RPMI7951 (cell line): ENCODE measurements at regions not wholly inside any gene's neighbourhood (a gene's known extent, or its start where the extent isn't known, plus 50 kb on each side); places are given as distances from the start of the nearest gene placed in this dataset.

Experiments
- DNase-seq: peaks from one replicate; pipeline ENCODE4 v3.0.0-alpha.2; 2012; ENCODE audit warnings: low read depth

DNA sequence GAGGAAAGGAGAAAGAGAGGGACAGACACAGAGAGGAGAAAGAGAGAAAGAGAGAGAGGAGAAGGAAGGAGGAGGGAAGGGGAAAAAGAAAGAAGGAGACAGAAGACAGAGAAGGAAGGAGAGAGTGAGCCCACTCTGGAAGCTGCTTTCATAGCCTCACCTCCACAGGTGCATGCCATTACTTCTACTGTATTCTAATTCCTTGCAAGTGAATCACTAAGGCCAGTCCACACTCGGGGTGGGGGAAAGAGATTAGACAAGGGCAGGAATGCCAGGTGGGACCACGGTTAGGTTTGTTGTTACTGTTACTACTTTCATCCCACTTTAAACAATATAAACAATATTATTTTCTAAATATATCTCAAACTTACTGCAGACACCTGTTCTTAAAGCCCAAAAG is 684.5 kb upstream of the ARGLU1 start:
- no peak for DNase-seq

DNA sequence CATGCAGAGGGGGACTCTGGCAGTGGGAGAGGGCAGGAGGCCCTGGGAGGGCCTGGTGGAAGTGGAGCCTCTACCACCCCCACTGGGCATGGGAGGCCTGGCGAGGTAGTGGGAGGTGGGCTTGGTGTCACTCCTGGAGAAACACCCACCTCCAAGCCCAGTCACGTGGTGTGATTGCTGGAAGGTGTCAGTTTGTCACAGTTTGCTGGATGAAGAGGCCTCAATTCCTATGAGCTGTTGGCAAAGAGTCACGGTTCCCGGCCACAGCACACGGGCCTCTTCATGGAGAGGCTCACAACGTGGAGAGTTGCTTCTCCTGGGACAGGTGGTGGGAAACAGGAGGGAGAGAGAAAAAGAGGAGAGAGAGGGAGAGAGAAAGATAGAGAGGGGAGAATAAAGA is 684.1 kb upstream of the ARGLU1 start:
- DNase-seq = no peak

DNA sequence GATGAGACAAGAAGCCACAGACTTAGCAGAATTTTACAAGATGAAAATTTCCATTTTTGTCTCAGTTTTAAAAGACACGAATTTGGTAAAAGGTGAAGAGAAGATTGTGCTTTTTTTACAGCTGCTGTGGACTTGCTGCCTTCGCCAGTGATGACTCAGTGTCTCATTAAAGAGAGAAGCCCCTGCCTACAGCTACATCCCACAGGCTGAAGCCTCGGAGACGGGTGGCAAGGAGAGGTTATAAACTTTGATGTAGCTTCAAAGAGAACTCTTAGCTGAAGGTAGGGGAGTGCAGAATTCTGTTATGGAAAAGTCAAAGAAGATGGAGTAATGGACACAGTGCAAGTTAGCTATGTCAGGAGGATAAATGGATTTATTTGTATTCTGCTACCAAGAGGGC is 683.4 kb upstream of the ARGLU1 start:
- no peak for DNase-seq

DNA sequence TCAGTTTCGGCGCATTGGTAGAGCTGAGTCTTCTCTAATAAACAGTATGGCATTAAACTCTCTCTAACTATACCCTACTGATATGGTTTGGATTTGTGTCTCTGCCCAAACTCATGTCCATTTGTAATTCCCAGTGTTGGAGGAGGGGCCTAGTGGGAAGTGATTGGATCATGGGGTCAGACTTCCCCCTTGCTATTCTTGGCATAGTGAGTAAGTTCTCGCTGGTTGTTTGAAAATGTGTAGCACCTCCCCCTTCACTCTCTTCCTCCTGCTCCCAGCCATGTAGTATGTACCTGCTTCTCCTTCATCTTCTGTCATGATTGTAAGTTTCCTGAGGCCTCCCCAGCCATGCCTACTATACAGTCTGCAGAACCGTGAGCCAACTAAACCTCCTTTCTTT is 682.7 kb upstream of the ARGLU1 start:
- DNase-seq = no peak

DNA sequence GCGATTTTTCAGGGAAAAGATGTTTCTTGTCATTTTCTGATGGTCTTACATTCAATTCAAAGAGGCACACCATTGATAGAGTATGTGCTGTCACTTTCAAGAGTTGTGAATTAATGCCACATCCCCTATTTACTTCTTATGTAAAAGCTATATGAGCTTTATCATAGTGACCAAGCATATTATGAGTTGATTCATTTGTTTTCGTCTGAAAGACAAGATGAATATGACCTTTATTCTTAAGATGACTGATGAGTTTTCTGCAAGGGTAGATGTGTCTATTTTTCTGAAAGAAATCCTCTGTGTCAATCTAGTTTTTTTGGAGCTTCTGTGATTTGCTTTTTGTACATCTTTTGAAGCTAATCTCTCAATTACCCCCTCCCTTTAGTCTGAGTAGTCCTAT is 676.3 kb upstream of the ARGLU1 start:
- no peak for DNase-seq

DNA sequence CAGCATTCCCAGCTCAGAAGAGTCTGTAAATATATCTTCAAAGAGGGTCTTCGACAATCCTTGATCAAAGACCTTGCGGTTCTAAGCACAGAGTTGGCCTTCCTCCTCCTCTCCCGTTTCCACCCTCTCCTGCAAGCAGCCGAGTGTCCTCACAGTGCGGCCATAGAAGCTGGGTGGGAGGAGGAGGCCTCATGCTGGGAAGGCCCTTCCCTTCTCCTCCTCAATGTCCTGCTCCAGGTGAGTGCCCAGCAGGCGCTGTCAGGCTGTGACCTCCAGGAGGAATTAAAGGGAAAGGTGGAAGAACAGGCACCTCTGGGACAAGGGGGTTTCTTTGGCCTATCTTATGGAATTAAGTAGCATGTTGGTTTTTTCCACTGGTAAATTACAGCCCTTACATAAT is 674.2 kb upstream of the ARGLU1 start:
- DNase-seq = no peak

DNA sequence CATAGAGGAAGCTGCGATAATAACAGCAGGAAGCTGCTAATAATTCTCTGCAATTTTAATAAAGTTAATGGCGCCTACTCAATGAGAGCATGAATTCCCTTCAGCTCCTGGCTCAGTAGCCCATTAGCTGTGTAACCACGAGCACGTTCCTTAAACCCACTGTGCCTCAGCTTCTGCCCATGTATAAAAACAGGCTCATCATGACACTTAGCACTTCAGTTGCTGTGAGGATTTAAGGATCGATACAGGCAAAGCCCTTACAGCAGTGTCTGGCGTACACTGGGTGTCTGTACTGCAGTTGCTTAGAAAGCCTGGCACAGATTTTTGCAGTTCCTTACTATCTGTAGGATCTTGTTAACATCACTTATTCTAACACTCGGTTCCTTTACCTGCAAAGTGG is 673.4 kb upstream of the ARGLU1 start:
- DNase-seq = no peak

DNA sequence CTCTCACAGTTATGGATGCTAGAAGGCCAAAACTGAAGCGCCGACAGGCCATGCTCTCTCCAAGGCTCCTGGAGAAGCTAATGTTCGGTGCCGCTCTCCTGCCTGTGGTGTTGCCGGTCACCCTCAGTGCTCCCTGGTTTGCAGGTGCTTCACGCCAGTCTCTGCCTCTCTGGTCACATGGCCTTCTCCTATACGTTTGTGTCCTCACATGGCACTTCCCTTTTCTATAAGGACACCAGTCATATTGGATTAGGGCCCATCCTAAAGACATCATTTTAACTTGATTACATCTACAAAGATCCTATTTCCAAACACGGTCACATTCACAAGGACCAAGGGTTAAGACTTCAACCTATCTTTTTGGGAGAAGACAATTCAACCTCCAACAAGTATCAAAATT is 671.3 kb upstream of the ARGLU1 start:
- DNase-seq = no peak

DNA sequence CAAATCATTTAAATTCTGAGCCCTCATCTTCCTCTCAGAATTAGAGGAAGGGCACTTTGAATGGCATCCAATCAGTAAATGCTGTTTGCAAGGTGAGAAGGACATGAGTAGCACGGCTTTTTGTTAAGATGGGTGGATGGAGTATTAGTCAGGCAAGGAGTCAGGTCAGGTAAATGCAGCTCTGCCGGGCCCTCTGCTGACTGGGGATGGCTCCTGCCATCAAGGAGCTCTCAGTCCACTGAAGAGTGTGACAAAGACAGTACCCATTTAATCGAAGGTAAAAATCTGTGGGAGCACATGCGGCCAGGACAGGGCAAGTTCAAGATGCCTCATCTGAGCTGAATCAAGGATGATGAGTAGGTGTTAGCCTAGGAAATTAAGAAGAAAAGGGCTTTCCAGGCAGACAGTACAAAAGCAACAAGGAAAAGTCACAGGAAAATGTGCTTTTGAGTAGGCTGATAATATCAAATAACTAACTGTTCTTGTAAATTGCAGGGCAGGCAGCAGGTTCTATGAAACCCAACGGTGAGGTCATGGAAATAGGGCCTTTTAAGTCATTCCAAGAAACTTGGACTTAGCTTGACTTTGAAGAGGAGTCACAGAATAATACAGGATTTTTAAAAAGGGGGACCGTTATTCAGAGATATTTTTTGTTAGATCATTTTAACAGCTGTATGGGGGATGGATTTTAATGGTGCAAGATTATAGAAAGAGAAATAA is 670.5 kb upstream of the ARGLU1 start:
- no peak for DNase-seq

DNA sequence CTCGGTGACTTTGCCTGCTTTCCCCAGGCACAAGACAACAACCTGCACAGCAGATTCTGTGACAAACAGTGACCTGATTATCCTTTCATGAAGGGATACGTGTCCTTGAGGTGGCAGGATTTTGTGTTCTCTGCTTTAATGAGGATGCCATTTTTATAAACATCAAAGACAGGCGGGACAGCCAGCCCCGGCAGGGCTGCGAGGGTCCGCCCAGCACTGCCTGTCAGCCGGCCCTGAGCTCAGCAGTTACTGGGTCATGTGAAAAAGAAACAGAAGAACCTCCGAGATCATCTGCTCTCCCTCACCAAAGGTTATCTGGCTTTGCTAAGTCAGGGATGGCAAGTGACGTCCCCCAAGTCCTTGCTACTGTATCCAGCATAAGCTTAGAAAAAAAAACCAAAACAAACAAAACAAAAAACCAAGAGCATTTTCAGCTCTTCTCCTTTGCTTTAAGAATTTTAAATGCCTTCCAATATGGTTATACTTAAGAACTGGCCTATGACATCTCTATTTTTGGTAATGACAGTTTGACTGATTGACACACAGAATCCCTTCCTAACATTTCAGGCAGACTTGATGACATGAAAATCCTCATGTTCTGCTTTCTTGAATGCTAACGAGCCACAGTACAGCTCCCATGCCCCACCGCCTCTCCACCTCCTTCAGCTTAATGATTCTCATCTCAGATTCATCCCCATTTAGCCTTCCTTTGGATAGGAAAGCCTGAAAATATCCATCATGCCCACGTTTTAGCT is 666.6 kb upstream of the ARGLU1 start:
- no peak for DNase-seq

DNA sequence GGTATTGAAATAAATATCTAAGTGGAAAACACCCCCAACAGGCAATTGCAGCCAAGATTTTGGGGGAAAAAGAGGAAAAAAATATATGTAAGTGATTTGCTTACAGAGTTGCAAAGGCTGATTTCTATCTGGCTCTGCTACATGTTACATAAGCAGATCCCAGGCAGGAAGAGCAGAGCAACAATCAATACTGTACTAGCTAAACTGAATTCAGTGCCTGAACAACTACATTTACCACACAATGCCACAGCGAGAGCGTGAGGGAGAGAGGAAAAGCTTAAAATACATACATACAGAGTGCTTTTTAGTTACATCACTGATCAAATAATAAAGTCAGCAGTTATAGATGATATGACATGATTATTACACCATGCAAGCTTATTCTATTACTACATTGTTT is 665.6 kb upstream of the ARGLU1 start:
- DNase-seq = no peak

DNA sequence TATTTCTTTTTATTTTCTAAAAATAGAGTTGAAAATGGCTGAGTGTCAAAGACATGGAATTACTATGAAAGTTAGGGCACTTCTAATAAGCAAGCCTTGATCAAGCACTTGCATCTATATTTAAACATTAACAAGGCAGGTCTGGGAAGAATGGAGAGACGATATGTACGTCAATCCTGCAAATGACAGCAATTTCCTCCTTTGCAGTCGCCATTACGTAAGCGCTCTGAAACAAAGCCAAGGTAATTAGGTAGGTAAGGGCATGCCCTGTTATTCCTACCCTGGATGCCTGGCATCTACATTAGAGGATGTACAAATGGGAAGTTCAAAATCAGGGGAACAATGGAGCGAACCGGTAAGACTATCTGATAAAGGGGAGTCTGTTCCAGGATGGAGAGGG is 664.0 kb upstream of the ARGLU1 start:
- no peak for DNase-seq

DNA sequence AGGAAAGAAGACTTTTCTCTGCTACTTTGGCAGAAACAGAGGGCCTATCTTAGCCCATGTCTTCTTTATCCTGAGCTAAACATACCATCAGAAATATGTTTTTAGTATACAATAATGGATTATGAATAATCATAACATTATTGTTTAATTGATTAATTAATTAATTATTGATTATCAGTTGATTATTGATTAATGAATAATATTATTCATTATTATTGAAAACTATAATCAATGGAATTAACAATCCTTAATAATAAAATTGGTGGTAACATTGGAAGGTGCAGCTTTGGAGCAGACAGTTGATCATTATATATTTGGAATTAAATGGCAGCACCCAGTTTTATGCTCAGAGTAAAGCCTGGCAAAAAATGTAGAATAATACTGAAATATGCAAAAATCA is 655.9 kb upstream of the ARGLU1 start:
- no peak for DNase-seq

DNA sequence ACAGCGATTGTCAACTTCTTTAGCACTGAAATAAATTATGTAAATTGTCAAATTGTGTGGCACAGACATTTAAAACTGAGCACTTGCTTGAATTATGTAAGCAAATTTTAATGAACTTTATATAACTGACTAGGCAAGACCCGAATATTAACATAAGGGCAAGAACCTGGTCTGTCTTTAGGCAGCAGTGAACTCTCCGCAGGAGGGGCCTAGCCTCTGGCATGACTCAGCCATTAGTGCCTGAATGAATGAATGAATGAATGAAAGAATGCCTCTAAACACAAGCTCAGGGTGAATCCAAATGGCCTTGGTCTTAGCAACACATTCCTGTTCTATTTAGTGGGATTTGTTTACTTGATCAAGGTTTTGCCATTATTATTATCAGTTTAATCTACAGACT is 654.7 kb upstream of the ARGLU1 start:
- DNase-seq = no peak

DNA sequence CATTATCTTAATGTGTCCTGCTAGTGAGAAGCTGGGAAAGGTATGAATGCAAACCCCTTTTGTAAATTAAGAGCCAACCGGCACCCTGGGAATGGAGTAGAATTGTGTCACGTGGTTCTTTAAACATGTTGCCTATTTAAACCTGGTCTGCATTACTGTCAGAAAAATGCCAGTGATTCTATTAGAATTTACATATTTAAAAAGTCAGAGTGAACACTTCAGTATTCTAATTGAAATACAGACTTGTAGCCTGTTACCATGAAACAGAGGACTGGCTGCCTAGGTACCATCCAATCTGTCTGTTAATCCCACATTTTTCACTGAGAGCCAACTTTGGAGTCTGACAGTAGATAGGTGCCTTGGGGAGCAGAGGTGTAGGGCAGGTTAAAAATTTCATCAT is 652.3 kb upstream of the ARGLU1 start:
- DNase-seq = no peak

DNA sequence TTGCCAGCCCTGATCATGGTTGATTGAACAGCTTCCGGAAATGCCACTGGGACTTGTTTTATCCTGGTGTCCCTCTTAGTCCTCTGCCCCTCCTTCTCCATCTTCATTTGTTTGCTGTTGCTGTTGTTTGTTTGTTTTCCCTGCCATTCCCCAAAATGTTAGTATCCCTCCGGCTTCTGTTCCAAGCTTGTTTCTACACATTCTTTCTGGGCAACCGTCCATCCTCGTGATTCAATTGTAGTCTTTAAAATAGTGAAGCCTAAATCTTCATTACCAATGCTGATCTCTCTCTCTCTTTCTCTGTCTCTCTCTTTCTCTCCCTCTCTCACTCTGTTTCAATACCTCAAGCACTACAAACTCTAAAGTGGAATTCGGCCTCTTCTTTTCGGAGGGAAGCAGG is 649.3 kb upstream of the ARGLU1 start:
- no peak for DNase-seq

DNA sequence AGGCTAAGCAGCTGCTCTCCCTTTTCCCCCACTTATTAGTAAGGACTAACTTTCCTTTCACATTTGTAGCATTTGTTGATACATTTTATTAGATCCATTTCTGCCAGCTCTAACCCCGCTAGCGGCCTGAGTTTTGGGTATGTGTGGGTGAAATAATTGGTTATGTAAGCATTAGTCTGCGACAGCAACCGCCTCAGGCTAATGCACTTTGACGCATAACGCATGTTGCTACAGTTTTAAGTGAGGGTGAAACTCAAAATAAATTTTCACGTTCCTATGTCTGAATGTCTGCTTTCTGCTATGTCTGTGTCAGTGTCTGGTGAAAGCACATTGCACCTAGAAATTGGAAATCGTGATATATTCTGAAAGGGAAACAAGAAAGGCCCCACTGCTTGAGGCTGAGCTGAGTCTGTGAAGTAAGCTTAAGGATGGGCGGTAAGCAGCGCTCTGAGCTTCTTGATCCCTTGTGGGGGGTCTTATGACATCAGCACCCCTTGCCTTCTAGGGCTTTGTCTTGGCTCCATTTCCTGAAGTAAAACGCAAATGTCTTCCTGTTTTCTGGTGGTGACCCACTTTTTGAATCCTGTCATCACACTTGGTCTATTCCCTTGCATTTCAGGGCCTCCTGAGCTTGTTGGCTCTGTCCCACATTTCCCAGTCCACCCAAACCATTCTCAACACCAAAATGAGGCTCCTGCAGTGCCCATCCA is 648.3 kb upstream of the ARGLU1 start:
- DNase-seq = peak; percentile 17

DNA sequence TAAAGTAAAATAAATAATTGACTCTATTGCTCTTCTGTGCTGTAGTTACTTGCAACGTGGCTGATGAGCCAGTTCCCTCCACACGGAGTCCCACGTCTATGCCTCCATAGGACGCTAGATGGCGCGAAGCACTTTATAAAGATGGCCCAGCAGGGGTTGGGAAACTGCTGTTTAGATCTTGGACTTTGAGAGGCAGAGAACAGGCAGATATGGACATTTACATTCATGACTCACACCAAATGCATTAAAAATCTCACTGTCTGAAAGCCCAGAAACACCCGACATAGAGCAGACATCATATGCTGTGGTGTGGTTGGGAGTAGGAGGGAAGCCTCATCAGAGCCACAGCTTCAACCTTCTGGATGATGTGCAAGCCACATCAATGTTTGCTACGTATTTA is 643.1 kb upstream of the ARGLU1 start:
- DNase-seq = peak; percentile 66

DNA sequence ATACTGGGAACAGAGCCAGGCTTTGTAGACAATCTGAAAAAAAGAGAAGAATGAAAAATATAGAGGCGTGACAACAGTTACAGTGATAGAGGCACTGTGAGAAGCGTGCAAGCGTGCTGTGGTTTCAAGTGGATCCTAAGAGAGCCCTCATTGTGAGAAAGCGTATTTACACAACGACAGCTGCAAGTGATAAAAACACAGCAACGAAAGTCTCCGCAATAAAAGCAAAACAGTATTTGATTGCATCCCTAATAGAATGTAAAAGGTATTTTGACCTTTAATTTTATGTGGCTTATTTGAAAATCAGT is 642.7 kb upstream of the ARGLU1 start:
- no peak for DNase-seq

DNA sequence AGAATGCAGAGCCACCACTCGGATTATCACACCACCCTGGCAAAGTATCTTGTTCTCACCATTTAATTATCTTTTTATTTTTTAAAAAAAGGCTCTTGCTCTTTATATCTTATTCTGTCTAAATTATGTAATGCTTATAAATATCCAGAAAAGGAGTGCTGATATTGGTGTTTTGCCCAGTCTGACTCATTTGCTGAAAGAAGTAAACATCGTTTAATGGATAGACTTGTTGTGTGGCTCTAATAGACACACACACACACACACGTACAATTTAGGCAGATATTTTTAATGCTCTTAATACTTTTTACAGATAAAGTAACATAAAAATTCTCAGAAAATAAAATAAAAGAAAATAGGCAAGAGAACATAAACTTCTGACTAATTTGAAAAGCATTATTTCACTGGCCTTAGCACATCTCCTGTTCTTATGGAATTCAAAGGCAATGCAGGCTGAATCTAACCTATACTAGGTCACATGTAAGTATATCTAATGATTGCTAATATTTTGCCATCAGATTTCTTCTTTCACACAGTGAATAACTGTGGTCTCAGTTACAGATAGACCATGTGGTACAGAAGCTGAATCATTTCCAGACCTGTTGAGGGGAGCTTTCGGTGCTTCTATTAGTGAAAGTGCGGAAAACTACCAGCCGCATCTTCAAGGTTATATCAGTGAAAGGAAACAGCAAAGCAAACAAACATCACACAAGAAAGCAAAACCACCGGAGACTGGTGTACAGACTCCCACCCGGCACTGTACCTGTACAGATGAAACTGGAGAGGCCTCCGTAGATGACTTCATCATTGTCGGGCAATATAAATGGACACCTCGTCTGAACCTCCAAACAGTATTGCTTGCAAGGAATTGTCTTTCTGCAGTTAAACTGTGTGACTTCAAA is 642.1 kb upstream of the ARGLU1 start:
- DNase-seq = no peak

DNA sequence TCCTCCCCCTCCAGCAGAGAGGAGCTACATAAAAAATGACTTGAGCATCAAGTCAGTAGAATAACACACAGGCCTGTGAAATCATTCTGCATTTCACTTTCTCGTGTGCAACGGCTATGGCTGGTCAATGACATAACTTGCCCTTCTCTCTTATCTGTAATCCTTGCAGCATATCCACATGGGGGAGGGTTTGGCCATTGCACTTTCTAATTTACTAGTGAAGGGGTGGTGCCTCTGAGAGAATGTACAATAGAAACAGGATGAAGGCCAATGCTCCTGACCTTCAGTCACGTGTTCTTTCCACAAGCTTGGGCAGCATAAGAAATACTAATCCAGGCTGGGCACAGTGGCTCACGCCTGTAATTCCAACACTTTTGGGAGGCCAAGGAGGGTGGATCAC is 641.0 kb upstream of the ARGLU1 start:
- DNase-seq = no peak
